Limb (tissue), 2 donors: ENCODE measurements at regions not wholly inside any gene's neighbourhood (a gene's known extent, or its start where the extent isn't known, plus 50 kb on each side); places are given as distances from the start of the nearest gene placed in this dataset.
"Not testable (repeated sequence)": the region's sequence is repeated elsewhere in the genome, so short reads cannot be mapped to it uniquely, and the experiment has no call there.

Experiments used
- DNase-seq, 2 donors: peaks; one replicate each; pipeline ENCODE4 v3.0.0-alpha.2; 2016; ENCODE audit errors: extremely low spot score in 2 of 2

- DNase-seq = no peak
Measured at GRCh38 chr7:119826547-119826946, 446.4 kb upstream of the KCND2 start.

- DNase-seq = no peak
Measured at GRCh38 chr7:119838444-119838843, 434.5 kb upstream of the KCND2 start.

GRCh38 chr7:119842337-119842736, 430.6 kb upstream of the KCND2 start:
- no peak for DNase-seq

GRCh38 chr7:119842786-119843185, 430.2 kb upstream of the KCND2 start:
- DNase-seq = no peak

- DNase-seq = no peak
Measured at GRCh38 chr7:119861385-119861784, 411.6 kb upstream of the KCND2 start.

- DNase-seq = no peak
Measured at GRCh38 chr7:119868387-119868786, 404.6 kb upstream of the KCND2 start.

GRCh38 chr7:119879835-119880234, 393.1 kb upstream of the KCND2 start:
- no peak for DNase-seq

- DNase-seq = no peak
Measured at GRCh38 chr7:119886007-119886406, 387.0 kb upstream of the KCND2 start.

GRCh38 chr7:119886525-119886924, 386.4 kb upstream of the KCND2 start:
- not testable (repeated sequence) for DNase-seq

- DNase-seq = no peak
Measured at GRCh38 chr7:119888251-119888650, 384.7 kb upstream of the KCND2 start.

GRCh38 chr7:119890631-119891030, 382.3 kb upstream of the KCND2 start:
- no peak for DNase-seq

GRCh38 chr7:119895320-119895719, 377.7 kb upstream of the KCND2 start:
- no peak for DNase-seq

- no peak for DNase-seq
Measured at GRCh38 chr7:119896386-119896785, 376.6 kb upstream of the KCND2 start.

GRCh38 chr7:119900996-119901672, 371.8 kb upstream of the KCND2 start:
- no peak for DNase-seq

GRCh38 chr7:119903085-119903484, 369.9 kb upstream of the KCND2 start:
- peak in 1 of 2 donors; percentile 11 for DNase-seq

- DNase-seq = no peak
Measured at GRCh38 chr7:119905495-119905894, 367.5 kb upstream of the KCND2 start.

- no peak for DNase-seq
Measured at GRCh38 chr7:119908948-119909347, 364.0 kb upstream of the KCND2 start.

GRCh38 chr7:119914119-119914518, 358.9 kb upstream of the KCND2 start:
- DNase-seq = not testable (repeated sequence)

- DNase-seq = no peak
Measured at GRCh38 chr7:119916501-119916900, 356.5 kb upstream of the KCND2 start.

- no peak for DNase-seq
Measured at GRCh38 chr7:119918185-119918584, 354.8 kb upstream of the KCND2 start.

- no peak for DNase-seq
Measured at GRCh38 chr7:119919986-119920385, 353.0 kb upstream of the KCND2 start.

GRCh38 chr7:119925581-119926289, 347.2 kb upstream of the KCND2 start:
- DNase-seq = no peak

GRCh38 chr7:119929891-119930290, 343.1 kb upstream of the KCND2 start:
- no peak for DNase-seq
